ENCODE measurements at regions not wholly inside any gene's neighbourhood (a gene's known extent, or its start where the extent isn't known, plus 50 kb on each side); places are given as distances from the start of the nearest gene placed in this dataset.

DNA sequence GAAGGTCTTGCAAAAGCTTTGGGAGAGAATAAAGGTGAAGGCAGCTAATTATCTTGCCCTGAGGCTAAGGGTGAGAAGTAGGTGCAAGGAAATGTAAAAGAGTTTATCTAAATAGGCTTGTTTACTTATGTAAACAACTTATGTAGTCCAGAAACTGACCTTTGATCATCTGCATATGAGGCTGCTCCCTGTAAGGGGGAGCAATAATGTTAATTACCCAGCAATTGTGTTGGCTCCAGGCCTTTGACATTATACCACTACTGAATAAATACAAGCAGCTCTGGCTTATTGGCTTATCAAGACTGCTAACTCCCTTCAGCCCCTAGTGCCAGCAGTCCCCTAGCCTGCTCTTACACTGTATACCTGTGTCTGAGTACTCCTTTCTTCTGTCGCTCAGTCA is 303.7 kb upstream of the GNPDA2 start:
- no peak for TF ChIP-seq POLR2A (IDR thresholded peaks at IDR 0.05)
- TF ChIP-seq, protein P1, sequence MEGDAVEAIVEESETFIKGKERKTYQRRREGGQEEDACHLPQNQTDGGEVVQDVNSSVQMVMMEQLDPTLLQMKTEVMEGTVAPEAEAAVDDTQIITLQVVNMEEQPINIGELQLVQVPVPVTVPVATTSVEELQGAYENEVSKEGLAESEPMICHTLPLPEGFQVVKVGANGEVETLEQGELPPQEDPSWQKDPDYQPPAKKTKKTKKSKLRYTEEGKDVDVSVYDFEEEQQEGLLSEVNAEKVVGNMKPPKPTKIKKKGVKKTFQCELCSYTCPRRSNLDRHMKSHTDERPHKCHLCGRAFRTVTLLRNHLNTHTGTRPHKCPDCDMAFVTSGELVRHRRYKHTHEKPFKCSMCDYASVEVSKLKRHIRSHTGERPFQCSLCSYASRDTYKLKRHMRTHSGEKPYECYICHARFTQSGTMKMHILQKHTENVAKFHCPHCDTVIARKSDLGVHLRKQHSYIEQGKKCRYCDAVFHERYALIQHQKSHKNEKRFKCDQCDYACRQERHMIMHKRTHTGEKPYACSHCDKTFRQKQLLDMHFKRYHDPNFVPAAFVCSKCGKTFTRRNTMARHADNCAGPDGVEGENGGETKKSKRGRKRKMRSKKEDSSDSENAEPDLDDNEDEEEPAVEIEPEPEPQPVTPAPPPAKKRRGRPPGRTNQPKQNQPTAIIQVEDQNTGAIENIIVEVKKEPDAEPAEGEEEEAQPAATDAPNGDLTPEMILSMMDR (IDR thresholded peaks at IDR 0.05), result no peak
